Endodermal cell (in vitro differentiated cells): ENCODE measurements at regions not wholly inside any gene's neighbourhood (a gene's known extent, or its start where the extent isn't known, plus 50 kb on each side); places are given as distances from the start of the nearest gene placed in this dataset.
A peak's percentile ranks its signal among the peaks of the same experiment; 100 is the strongest.
"Not testable (repeated sequence)": the region's sequence is repeated elsewhere in the genome, so short reads cannot be mapped to it uniquely, and the experiment has no call there.

Source experiments
- DNase-seq: peaks from one replicate; pipeline ENCODE4 v3.0.0-alpha.2; 2017
- H3K27ac ChIP-seq: 2 replicates; pipeline ENCODE4 v1.5.1; 2013; ENCODE audit warnings: mild to moderate bottlenecking, low read depth, low read length, moderate library complexity
- H3K27me3 ChIP-seq: 2 replicates; pipeline ENCODE4 v1.6.1; 2013; ENCODE audit warnings: mild to moderate bottlenecking, low read length, moderate library complexity; ENCODE audit not compliant: insufficient read depth, control insufficient read depth, poor library complexity, severe bottlenecking
- H3K36me3 ChIP-seq: 2 replicates; pipeline ENCODE4 v1.7.0; 2013; ENCODE audit warnings: mild to moderate bottlenecking, low read length, moderate library complexity; ENCODE audit not compliant: control insufficient read depth, insufficient read depth
- H3K4me1 ChIP-seq: one replicate; pipeline ENCODE4 v1.7.0; 2013; ENCODE audit warnings: low read length; ENCODE audit not compliant: control insufficient read depth, insufficient read depth
- H3K4me3 ChIP-seq: 2 replicates; pipeline ENCODE4 v1.5.1; 2013; ENCODE audit warnings: mild to moderate bottlenecking, low read length, moderate library complexity
- H3K9ac ChIP-seq: 2 replicates; pipeline ENCODE4 v1.6.1; 2013; ENCODE audit warnings: mild to moderate bottlenecking, low read length, moderate library complexity; ENCODE audit not compliant: poor library complexity, severe bottlenecking; ENCODE audit errors: extremely low read depth
- H3K9me3 ChIP-seq: 2 replicates; pipeline ENCODE4 v1.6.1; 2013; ENCODE audit warnings: mild to moderate bottlenecking, low read length, moderate library complexity; ENCODE audit not compliant: control insufficient read depth
- H3K27ac Mint-ChIP-seq: 2 replicates; pipeline ENCODE4 v1.8.0; 2020; ENCODE audit warnings: mixed read lengths
- H3K27me3 Mint-ChIP-seq: 2 replicates; pipeline ENCODE4 v1.8.0; 2021; ENCODE audit warnings: mild to moderate bottlenecking, mixed read lengths; ENCODE audit not compliant: insufficient read depth
- H3K36me3 Mint-ChIP-seq: 2 replicates; pipeline ENCODE4 v1.8.0; 2020; ENCODE audit warnings: low read depth, mixed read lengths
- H3K4me1 Mint-ChIP-seq: 2 replicates; pipeline ENCODE4 v1.8.0; 2020; ENCODE audit warnings: mixed read lengths
- H3K4me3 Mint-ChIP-seq: 2 replicates; pipeline ENCODE4 v1.8.0; 2020; ENCODE audit warnings: mild to moderate bottlenecking, moderate library complexity, mixed read lengths
- H3K9me3 Mint-ChIP-seq: 2 replicates; pipeline ENCODE4 v1.8.0; 2020; ENCODE audit warnings: mild to moderate bottlenecking, mixed read lengths
- CTCF ChIP-seq: fragments of 200-600 bp; sonication (generic); conservative IDR thresholded peaks from 2 replicates; pipeline ENCODE4 v1.5.0; 2021; ENCODE audit warnings: antibody characterized with exemption, mild to moderate bottlenecking
- WGBS, 2 experiments: methylation state at CpG; one replicate each; pipeline versions ENCODE4 v1.1.5 to v1.1.7; 2013; ENCODE audit warnings: missing lambda C conversion rate in 2 of 2, mixed read lengths in 1 of 2; ENCODE audit not compliant: insufficient coverage in 1 of 2, insufficient read length in 1 of 2; 5-methylcytosine and 5-hydroxymethylcytosine counted together

- Histone ChIP-seq H3K27me3 (no peaks in the 10 kb centered on the region), H3K36me3 (no peaks in the 10 kb centered on the region), H3K9ac (no peak overlapping the region), H3K4me1 (no peaks in the 10 kb centered on the region), H3K27ac (no peak overlapping the region), H3K9me3 (no peaks in the 10 kb centered on the region), H3K4me3 (no peak overlapping the region)
- WGBS, 2 experiments: 90 to 91% methylated on average over 10 to 12 of the region's 13 CpGs
- no peak for TF ChIP-seq CTCF
- Mint-ChIP-seq H3K9me3 (no peaks in the 10 kb centered on the region), H3K36me3 (no peaks in the 10 kb centered on the region), H3K4me3 (no peak overlapping the region), H3K27me3 (peaks cover 2% of the 10 kb centered on the region), H3K27ac (no peak overlapping the region), H3K4me1 (no peaks in the 10 kb centered on the region)
- no peak for DNase-seq
These were observed 377.7 kb downstream of the GLRX3 start for GRCh38 chr10:130513686-130514476.

GRCh38 chr10:130515670-130516069, 379.5 kb downstream of the GLRX3 start:
- peak; percentile 42 for TF ChIP-seq CTCF
- no peak overlapping the region for H3K27ac ChIP-seq
- H3K9me3 ChIP-seq: no peaks in the 10 kb centered on the region
- Mint-ChIP-seq H3K27me3 (no peaks in the 10 kb centered on the region), H3K4me1 (no peaks in the 10 kb centered on the region), H3K36me3 (no peaks in the 10 kb centered on the region), H3K4me3 (no peak overlapping the region), H3K9me3 (no peaks in the 10 kb centered on the region), H3K27ac (no peak overlapping the region)
- no peaks in the 10 kb centered on the region for H3K36me3 ChIP-seq
- 88 to 91% methylated on average over 6 of the region's 6 CpGs for WGBS, 2 experiments
- H3K27me3 ChIP-seq: no peaks in the 10 kb centered on the region
- DNase-seq: no peak
- H3K4me3 ChIP-seq: no peak overlapping the region
- no peak overlapping the region for H3K9ac ChIP-seq
- H3K4me1 ChIP-seq: no peaks in the 10 kb centered on the region

GRCh38 chr10:130516141-130516735, 380.0 kb downstream of the GLRX3 start:
- Histone ChIP-seq H3K27ac (no peak overlapping the region), H3K4me1 (no peaks in the 10 kb centered on the region), H3K4me3 (no peak overlapping the region), H3K9ac (no peak overlapping the region), H3K9me3 (no peaks in the 10 kb centered on the region), H3K27me3 (no peaks in the 10 kb centered on the region), H3K36me3 (no peaks in the 10 kb centered on the region)
- 67 to 86% methylated on average over 3 to 4 of the region's 4 CpGs for WGBS, 2 experiments
- no peaks in the 10 kb centered on the region for H3K36me3 Mint-ChIP-seq
- no peak overlapping the region for H3K27ac Mint-ChIP-seq
- DNase-seq: no peak
- no peaks in the 10 kb centered on the region for H3K27me3 Mint-ChIP-seq
- TF ChIP-seq CTCF: no peak
- no peak overlapping the region for H3K4me3 Mint-ChIP-seq
- no peaks in the 10 kb centered on the region for H3K4me1 Mint-ChIP-seq
- no peaks in the 10 kb centered on the region for H3K9me3 Mint-ChIP-seq

- not testable (repeated sequence) for H3K27ac ChIP-seq, H3K4me3 ChIP-seq, H3K9ac ChIP-seq, H3K9me3 Mint-ChIP-seq, H3K27me3 ChIP-seq, H3K4me1 Mint-ChIP-seq, DNase-seq, H3K9me3 ChIP-seq, H3K36me3 ChIP-seq, H3K4me1 ChIP-seq, H3K27me3 Mint-ChIP-seq, H3K36me3 Mint-ChIP-seq, H3K4me3 Mint-ChIP-seq, H3K27ac Mint-ChIP-seq
- 100% methylated on average over 1 of the region's 13 CpGs; no CpG with 5 or more reads in 1 of the 2 experiments for WGBS, 2 experiments
These were observed 382.7 kb downstream of the GLRX3 start for GRCh38 chr10:130518921-130519320.
